ENCODE measurements at regions not wholly inside any gene's neighbourhood (a gene's known extent, or its start where the extent isn't known, plus 50 kb on each side); places are given as distances from the start of the nearest gene placed in this dataset.
A peak's percentile ranks its signal among the peaks of the same experiment; 100 is the strongest.

- H3K4me2 ChIP-seq (ENCODE audit: low read length): no peak overlapping the region
- no TSS peak for BruUV-seq (replicated peaks)
- POLR2A ChIA-PET: no interaction called here
Observed at GRCh38 chr3:156620260-156620659, 54.1 kb upstream of the TIPARP start.

More at GRCh38 chr3:156620260-156620659, 54.1 kb upstream of the TIPARP start:
- TF ChIP-seq SP1 (IDR thresholded peaks at IDR 0.05; ENCODE audit: low read depth) (no peak), ATF3 (IDR thresholded peaks at IDR 0.05) (no peak), EZH2 (IDR thresholded peaks at IDR 0.05) (no peak), ELF1 (IDR thresholded peaks at IDR 0.05; ENCODE audit: borderline replicate concordance, low read depth) (no peak), CTCF (IDR thresholded peaks at IDR 0.05 in 2 of 3, conservative IDR thresholded peaks at IDR 0.05 in 1 of 3; ENCODE audit: borderline replicate concordance in 1 of 3, insufficient read depth in 1 of 3, low read depth in 2 of 3, low read length in 2 of 3) (no peak), SIN3A (IDR thresholded peaks at IDR 0.05; ENCODE audit: low read depth) (no peak), ZBTB33 (IDR thresholded peaks at IDR 0.05; ENCODE audit: extremely low read depth, insufficient replicate concordance, low read length) (no peak), JUND (IDR thresholded peaks at IDR 0.05) (no peak), ZNF274 (IDR thresholded peaks at IDR 0.05; ENCODE audit: low read depth, low read length) (no peak), TCF7L2 (IDR thresholded peaks at IDR 0.05; ENCODE audit: borderline replicate concordance, extremely low read depth, insufficient read depth, insufficient read length) (no peak)
- Histone ChIP-seq H3K4me3 (replicated peaks in 1 of 2; ENCODE audit: low read depth in 1 of 2, low read length in 2 of 2) (no peak overlapping the region), H4K20me1 (ENCODE audit: insufficient read depth) (no peaks in the 10 kb centered on the region), H3K36me3 (ENCODE audit: control insufficient read depth in 1 of 2, insufficient read depth in 2 of 2, low read length in 2 of 2) (no peaks in the 10 kb centered on the region), H3K9me2 (ENCODE audit: insufficient read depth) (no peaks in the 10 kb centered on the region), H3K27me3 (ENCODE audit: insufficient read depth, low read length) (no peaks in the 10 kb centered on the region), H3K79me2 (ENCODE audit: insufficient read depth, low read length) (no peaks in the 10 kb centered on the region), H3K9ac (ENCODE audit: low read length) (no peak overlapping the region), H3K27ac (ENCODE audit: low read depth, low read length) (no peak overlapping the region), H3K9me3 (ENCODE audit: control insufficient read depth in 1 of 2, insufficient read depth in 1 of 2, low read depth in 1 of 2, low read length in 2 of 2) (no peaks in the 10 kb centered on the region), H2AFZ (ENCODE audit: low read depth, low read length, poor library complexity, severe bottlenecking) (peak overlapping the region; percentile 30), H3K4me1 (ENCODE audit: control insufficient read depth in 1 of 2, insufficient read depth in 2 of 2, low read length in 2 of 2) (peaks cover 0 to 22% of the 10 kb centered on the region in 2 experiments; a peak in 2 of 4 replicates)
- no peak for DNase-seq (ENCODE audit: low read depth, low spot score)
- ChIA-PET RAD21 (ENCODE audit: low non-redundant PET in 1 of 2, low total read pairs in 2 of 2, uncharacterized antibody in 2 of 2, unreplicated experiment in 2 of 2) (no interaction called here), CTCF (no interaction called here)
- ATAC-seq: no peak
- intact Hi-C loops (cut with micrococcal nuclease): no loop called here

Data from HCT116 (cell line).